HS-5 (cell line): ENCODE measurements at regions not wholly inside any gene's neighbourhood (a gene's known extent, or its start where the extent isn't known, plus 50 kb on each side); places are given as distances from the start of the nearest gene placed in this dataset.

Experiments
- DNase-seq: peaks from one replicate; pipeline ENCODE4 v3.0.0-alpha.2; 2012; ENCODE audit warnings: low read depth

- no peak for DNase-seq
Measured at GRCh38 chr12:102781117-102781516, 135.9 kb downstream of the PAH start.

- no peak for DNase-seq
Measured at GRCh38 chr12:102776041-102776440, 141.0 kb downstream of the PAH start.

GRCh38 chr12:102769323-102769916, 147.6 kb downstream of the PAH start:
- DNase-seq = peak; percentile 28

- no peak for DNase-seq
Measured at GRCh38 chr12:102766961-102767360, 150.1 kb downstream of the PAH start.

- DNase-seq = no peak
Measured at GRCh38 chr12:102765736-102766135, 151.3 kb downstream of the PAH start.

GRCh38 chr12:102763471-102763870, 153.6 kb downstream of the PAH start:
- no peak for DNase-seq

GRCh38 chr12:102763061-102763460, 154.0 kb downstream of the PAH start:
- DNase-seq = no peak

GRCh38 chr12:102760322-102760721, 156.7 kb downstream of the PAH start:
- no peak for DNase-seq

GRCh38 chr12:102759466-102759865, 157.6 kb downstream of the PAH start:
- no peak for DNase-seq

GRCh38 chr12:102757882-102758226, 159.2 kb downstream of the PAH start:
- no peak for DNase-seq

- no peak for DNase-seq
Measured at GRCh38 chr12:102757154-102757881, 159.7 kb downstream of the PAH start.

- DNase-seq = no peak
Measured at GRCh38 chr12:102756530-102756929, 160.5 kb downstream of the PAH start.

GRCh38 chr12:102755266-102755665, 161.8 kb downstream of the PAH start:
- DNase-seq = no peak

- DNase-seq = no peak
Measured at GRCh38 chr12:102753802-102754201, 163.2 kb downstream of the PAH start.

GRCh38 chr12:102748704-102749103, 168.3 kb downstream of the PAH start:
- DNase-seq = no peak

- no peak for DNase-seq
Measured at GRCh38 chr12:102746963-102747362, 170.1 kb downstream of the PAH start.

GRCh38 chr12:102745971-102746600, 171.0 kb downstream of the PAH start:
- DNase-seq = no peak

GRCh38 chr12:102741196-102741595, 175.8 kb downstream of the PAH start:
- DNase-seq = no peak

- peak; percentile 20 for DNase-seq
Measured at GRCh38 chr12:102740141-102740955, 176.7 kb downstream of the PAH start.

GRCh38 chr12:102736328-102736727, 180.7 kb downstream of the PAH start:
- no peak for DNase-seq

GRCh38 chr12:102735104-102735503, 181.9 kb downstream of the PAH start:
- no peak for DNase-seq

- no peak for DNase-seq
Measured at GRCh38 chr12:102730996-102731395, 186.0 kb downstream of the PAH start.
